Uterus (tissue), 3 donors: ENCODE measurements at regions not wholly inside any gene's neighbourhood (a gene's known extent, or its start where the extent isn't known, plus 50 kb on each side); places are given as distances from the start of the nearest gene placed in this dataset.

Experiments
- DNase-seq, 2 donors: peaks; one replicate each; pipeline ENCODE4 v3.0.0-alpha.2; 2019 to 2020
- H3K27ac ChIP-seq, 2 donors: fragments of 200-600 bp; sonication (generic); 1 replicate in 1 of 2; 2 replicates in 1 of 2; pipeline ENCODE4 v1.5.1; 2016 to 2018
- H3K27me3 ChIP-seq, 2 donors: fragments of 200-600 bp; sonication (generic); one replicate each; pipeline ENCODE4 v1.5.1; 2018 to 2019; ENCODE audit warnings: control low read depth in 1 of 2
- H3K36me3 ChIP-seq, 2 donors: fragments of 200-600 bp; sonication (generic); one replicate each; pipeline ENCODE4 v1.5.1; 2019; ENCODE audit warnings: control low read depth in 1 of 2
- H3K4me1 ChIP-seq, 2 donors: fragments of 200-600 bp; sonication (generic); one replicate each; pipeline ENCODE4 v1.5.1; 2018 to 2019; ENCODE audit warnings: control low read depth in 1 of 2
- H3K4me3 ChIP-seq, 2 donors: fragments of 200-600 bp; sonication (generic); 1 replicate in 1 of 2; 2 replicates in 1 of 2; pipeline ENCODE4 v1.5.1; 2018 to 2019; ENCODE audit warnings: mild to moderate bottlenecking in 1 of 2
- H3K9me3 ChIP-seq, 2 donors: fragments of 200-600 bp; sonication (generic); one replicate each; pipeline ENCODE4 v1.5.1; 2019; ENCODE audit warnings: control low read depth in 1 of 2
- CTCF ChIP-seq, 4 experiments: fragments of 200-600 bp in 2 of 4; fragments of 450-650 bp in 2 of 4; sonication (generic) in 2 of 4; IDR thresholded peaks; one replicate each; pipeline ENCODE4 v1.5.1; 2016 to 2019; ENCODE audit warnings: antibody characterized with exemption in 4 of 4, mild to moderate bottlenecking in 2 of 4, moderate library complexity in 1 of 4
- POLR2A ChIP-seq, 2 donors: fragments of 450-650 bp; IDR thresholded peaks; one replicate each; pipeline ENCODE4 v1.6.1; 2016; ENCODE audit warnings: antibody characterized with exemption in 2 of 2, mild to moderate bottlenecking in 1 of 2, moderate library complexity in 1 of 2
- intact Hi-C: fragments of 100-400 bp; cut with DNase I; formaldehyde crosslinking; loops from one replicate; pipeline ENCODE4 v1.15.1; 2023; ENCODE audit warnings: low total_unique reads
- donor health status: DM: yes; HTN: yes; CAD: no.

GRCh38 chr14:101460986-101461750, 100.1 kb upstream of the DIO3 start:
- Histone ChIP-seq H3K27ac (no peak overlapping the region), H3K4me3 (no peak overlapping the region), H3K4me1 (peaks cover 0 to 12% of the 10 kb centered on the region in 2 donors), H3K9me3 (no peaks in the 10 kb centered on the region), H3K36me3 (no peaks in the 10 kb centered on the region), H3K27me3 (peaks cover 15 to 23% of the 10 kb centered on the region in 2 donors)
- TF ChIP-seq CTCF (IDR thresholded peaks at IDR 0.05) (no peak), POLR2A (IDR thresholded peaks at IDR 0.05) (no peak)
- intact Hi-C loops: no loop called here
- DNase-seq: no peak

GRCh38 chr14:101461891-101462290, 99.4 kb upstream of the DIO3 start:
- no peak for DNase-seq
- no peak for TF ChIP-seq POLR2A (IDR thresholded peaks at IDR 0.05)
- no peak for TF ChIP-seq CTCF (IDR thresholded peaks at IDR 0.05)
- H3K4me3 ChIP-seq: no peak overlapping the region
- intact Hi-C loops: no loop called here
- peaks cover 0 to 12% of the 10 kb centered on the region in 2 donors for H3K4me1 ChIP-seq
- H3K27me3 ChIP-seq: peaks cover 15 to 23% of the 10 kb centered on the region in 2 donors
- no peaks in the 10 kb centered on the region for H3K9me3 ChIP-seq
- H3K36me3 ChIP-seq: no peaks in the 10 kb centered on the region
- H3K27ac ChIP-seq: no peak overlapping the region

GRCh38 chr14:101462726-101463565, 98.3 kb upstream of the DIO3 start:
- DNase-seq: no peak
- no peak for TF ChIP-seq CTCF (IDR thresholded peaks at IDR 0.05)
- no peak for TF ChIP-seq POLR2A (IDR thresholded peaks at IDR 0.05)
- peaks cover 15 to 18% of the 10 kb centered on the region in 2 donors for H3K27me3 ChIP-seq
- H3K4me1 ChIP-seq: peaks cover 0 to 12% of the 10 kb centered on the region in 2 donors
- H3K9me3 ChIP-seq: no peaks in the 10 kb centered on the region
- H3K36me3 ChIP-seq: no peaks in the 10 kb centered on the region
- H3K4me3 ChIP-seq: no peak overlapping the region
- no peak overlapping the region for H3K27ac ChIP-seq
- intact Hi-C loops: no loop called here

- Histone ChIP-seq H3K4me3 (no peak overlapping the region), H3K27me3 (peaks cover 10 to 12% of the 10 kb centered on the region in 2 donors), H3K4me1 (peaks cover 0 to 8% of the 10 kb centered on the region in 2 donors), H3K36me3 (no peaks in the 10 kb centered on the region), H3K9me3 (no peaks in the 10 kb centered on the region), H3K27ac (no peak overlapping the region)
- DNase-seq: no peak
- intact Hi-C loops: no loop called here
- TF ChIP-seq CTCF (IDR thresholded peaks at IDR 0.05) (no peak), POLR2A (IDR thresholded peaks at IDR 0.05) (no peak)
Measured at GRCh38 chr14:101463566-101464171, 97.6 kb upstream of the DIO3 start.
